ENCODE measurements at regions not wholly inside any gene's neighbourhood (a gene's known extent, or its start where the extent isn't known, plus 50 kb on each side); places are given as distances from the start of the nearest gene placed in this dataset.

DNA sequence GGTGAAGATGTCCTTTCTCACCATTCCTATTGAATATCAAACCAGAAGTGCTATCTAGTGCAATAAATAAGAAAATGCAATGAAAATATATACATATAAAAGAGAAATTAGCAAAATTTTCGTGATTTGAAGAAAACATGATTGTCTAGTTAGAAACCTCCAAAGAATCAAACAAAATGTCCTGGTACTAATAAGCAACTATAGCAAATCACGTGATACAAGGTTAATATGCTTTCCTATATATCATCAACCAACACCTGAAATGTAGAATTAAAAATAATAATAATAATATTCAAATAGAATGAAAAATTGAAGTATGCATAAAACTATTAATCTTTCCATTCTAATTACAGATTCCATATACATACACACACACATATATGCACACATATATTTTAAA lies 183.9 kb upstream of the POM121L12 start:
- TF ChIP-seq EZH2 (IDR thresholded peaks at IDR 0.05; ENCODE audit: borderline replicate concordance, low read length): no peak
- TF ChIP-seq, protein P1, sequence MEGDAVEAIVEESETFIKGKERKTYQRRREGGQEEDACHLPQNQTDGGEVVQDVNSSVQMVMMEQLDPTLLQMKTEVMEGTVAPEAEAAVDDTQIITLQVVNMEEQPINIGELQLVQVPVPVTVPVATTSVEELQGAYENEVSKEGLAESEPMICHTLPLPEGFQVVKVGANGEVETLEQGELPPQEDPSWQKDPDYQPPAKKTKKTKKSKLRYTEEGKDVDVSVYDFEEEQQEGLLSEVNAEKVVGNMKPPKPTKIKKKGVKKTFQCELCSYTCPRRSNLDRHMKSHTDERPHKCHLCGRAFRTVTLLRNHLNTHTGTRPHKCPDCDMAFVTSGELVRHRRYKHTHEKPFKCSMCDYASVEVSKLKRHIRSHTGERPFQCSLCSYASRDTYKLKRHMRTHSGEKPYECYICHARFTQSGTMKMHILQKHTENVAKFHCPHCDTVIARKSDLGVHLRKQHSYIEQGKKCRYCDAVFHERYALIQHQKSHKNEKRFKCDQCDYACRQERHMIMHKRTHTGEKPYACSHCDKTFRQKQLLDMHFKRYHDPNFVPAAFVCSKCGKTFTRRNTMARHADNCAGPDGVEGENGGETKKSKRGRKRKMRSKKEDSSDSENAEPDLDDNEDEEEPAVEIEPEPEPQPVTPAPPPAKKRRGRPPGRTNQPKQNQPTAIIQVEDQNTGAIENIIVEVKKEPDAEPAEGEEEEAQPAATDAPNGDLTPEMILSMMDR (IDR thresholded peaks at IDR 0.05; ENCODE audit: low read length): no peak

All from OCI-LY1 (cell line).